ENCODE measurements at regions not wholly inside any gene's neighbourhood (a gene's known extent, or its start where the extent isn't known, plus 50 kb on each side); places are given as distances from the start of the nearest gene placed in this dataset.

DNA sequence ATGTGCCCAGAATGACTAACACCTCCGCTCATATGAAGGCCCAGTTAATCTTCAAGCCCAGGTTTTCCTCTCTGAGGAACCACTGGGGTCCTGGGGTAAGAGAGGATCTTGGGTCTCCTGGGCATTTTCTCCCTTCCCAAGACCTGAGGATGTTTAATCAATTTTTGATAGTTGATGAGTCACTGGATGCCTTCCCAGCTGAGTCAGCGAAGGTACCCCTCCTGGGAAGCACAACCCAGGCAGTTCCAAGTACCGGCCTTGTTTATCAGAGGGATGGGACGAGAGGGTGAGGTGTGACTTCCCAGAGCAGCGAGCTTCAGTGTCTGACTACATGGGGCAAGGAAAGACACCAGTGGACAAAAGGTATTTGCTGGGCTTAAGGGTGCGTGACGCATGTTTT lies 119.6 kb upstream of the IL12B start:
- TF ChIP-seq, protein P1, sequence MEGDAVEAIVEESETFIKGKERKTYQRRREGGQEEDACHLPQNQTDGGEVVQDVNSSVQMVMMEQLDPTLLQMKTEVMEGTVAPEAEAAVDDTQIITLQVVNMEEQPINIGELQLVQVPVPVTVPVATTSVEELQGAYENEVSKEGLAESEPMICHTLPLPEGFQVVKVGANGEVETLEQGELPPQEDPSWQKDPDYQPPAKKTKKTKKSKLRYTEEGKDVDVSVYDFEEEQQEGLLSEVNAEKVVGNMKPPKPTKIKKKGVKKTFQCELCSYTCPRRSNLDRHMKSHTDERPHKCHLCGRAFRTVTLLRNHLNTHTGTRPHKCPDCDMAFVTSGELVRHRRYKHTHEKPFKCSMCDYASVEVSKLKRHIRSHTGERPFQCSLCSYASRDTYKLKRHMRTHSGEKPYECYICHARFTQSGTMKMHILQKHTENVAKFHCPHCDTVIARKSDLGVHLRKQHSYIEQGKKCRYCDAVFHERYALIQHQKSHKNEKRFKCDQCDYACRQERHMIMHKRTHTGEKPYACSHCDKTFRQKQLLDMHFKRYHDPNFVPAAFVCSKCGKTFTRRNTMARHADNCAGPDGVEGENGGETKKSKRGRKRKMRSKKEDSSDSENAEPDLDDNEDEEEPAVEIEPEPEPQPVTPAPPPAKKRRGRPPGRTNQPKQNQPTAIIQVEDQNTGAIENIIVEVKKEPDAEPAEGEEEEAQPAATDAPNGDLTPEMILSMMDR (IDR thresholded peaks at IDR 0.05): no peak
- TF ChIP-seq POLR2AphosphoS5 (IDR thresholded peaks at IDR 0.05): no peak
- no peak for TF ChIP-seq POLR2A (IDR thresholded peaks at IDR 0.05)

All from breast epithelium (tissue), 3 donors.